Gastrocnemius medialis (tissue), 4 donors: ENCODE measurements at regions not wholly inside any gene's neighbourhood (a gene's known extent, or its start where the extent isn't known, plus 50 kb on each side); places are given as distances from the start of the nearest gene placed in this dataset.

Experiments
- CTCF ChIP-seq, 5 experiments: fragments of 450-650 bp in 3 of 5; fragments of 200-600 bp in 2 of 5; sonication (generic) in 2 of 5; IDR thresholded peaks in 4 of 5; conservative IDR thresholded peaks in 1 of 5; 1 replicate in 4 of 5; 2 replicates in 1 of 5; pipeline ENCODE4 v1.5.1; 2016 to 2019; ENCODE audit warnings: antibody characterized with exemption in 5 of 5, mild to moderate bottlenecking in 3 of 5, moderate library complexity in 3 of 5
- POLR2A ChIP-seq, 2 donors: fragments of 450-650 bp; IDR thresholded peaks; one replicate each; pipeline ENCODE4 v1.6.1; 2017; ENCODE audit warnings: antibody characterized with exemption in 2 of 2, mild to moderate bottlenecking in 2 of 2, moderate library complexity in 2 of 2

- TF ChIP-seq CTCF (IDR thresholded peaks at IDR 0.05 in 4 of 5, conservative IDR thresholded peaks at IDR 0.05 in 1 of 5) (no peak), POLR2A (IDR thresholded peaks at IDR 0.05) (no peak)
Observed at GRCh38 chr5:8473016-8473415, 604.1 kb downstream of the MTRR start.
